Chondrocyte (in vitro differentiated cells): ENCODE measurements at regions not wholly inside any gene's neighbourhood (a gene's known extent, or its start where the extent isn't known, plus 50 kb on each side); places are given as distances from the start of the nearest gene placed in this dataset.

Source experiments
- DNase-seq: peaks from one replicate; pipeline ENCODE4 v3.0.0; 2021; ENCODE audit warnings: mixed read lengths, low spot score
- H3K27ac Mint-ChIP-seq: one replicate; pipeline ENCODE4 v1.8.0; 2021; ENCODE audit warnings: mild to moderate bottlenecking, moderate library complexity, mixed read lengths; ENCODE audit not compliant: unreplicated experiment
- H3K27me3 Mint-ChIP-seq: 2 replicates; pipeline ENCODE4 v1.8.0; 2021; ENCODE audit warnings: low read depth, mixed read lengths
- H3K36me3 Mint-ChIP-seq: 2 replicates; pipeline ENCODE4 v1.8.0; 2021; ENCODE audit warnings: low read depth, mixed read lengths
- H3K4me1 Mint-ChIP-seq: 2 replicates; pipeline ENCODE4 v1.8.0; 2021; ENCODE audit warnings: low read depth, mild to moderate bottlenecking, mixed read lengths
- H3K4me3 Mint-ChIP-seq: one replicate; pipeline ENCODE4 v1.8.0; 2021; ENCODE audit warnings: mild to moderate bottlenecking, moderate library complexity, mixed read lengths; ENCODE audit not compliant: unreplicated experiment
- H3K9me3 Mint-ChIP-seq: 2 replicates; pipeline ENCODE4 v1.8.0; 2021; ENCODE audit warnings: low read depth, mixed read lengths
- CTCF ChIP-seq: fragments of 200-600 bp; sonication (generic); IDR thresholded peaks from 2 replicates; pipeline ENCODE4 v1.5.0; 2021; ENCODE audit warnings: antibody characterized with exemption, mild to moderate bottlenecking, moderate library complexity

- Mint-ChIP-seq H3K27ac (no peak overlapping the region), H3K4me1 (peaks cover 7% of the 10 kb centered on the region), H3K4me3 (no peak overlapping the region), H3K27me3 (no peaks in the 10 kb centered on the region), H3K36me3 (no peaks in the 10 kb centered on the region), H3K9me3 (peaks cover 3% of the 10 kb centered on the region)
- TF ChIP-seq CTCF = no peak
- no peak for DNase-seq
Measured at GRCh38 chr1:81600878-81601622, 199.7 kb upstream of the ADGRL2 start.

GRCh38 chr1:81600363-81600762 is 200.4 kb upstream of the ADGRL2 start:
- no peak overlapping the region for H3K27ac Mint-ChIP-seq
- TF ChIP-seq CTCF = no peak
- no peak for DNase-seq
- H3K4me3 Mint-ChIP-seq = no peak overlapping the region
- H3K9me3 Mint-ChIP-seq = no peaks in the 10 kb centered on the region
- peaks cover 7% of the 10 kb centered on the region for H3K4me1 Mint-ChIP-seq
- H3K27me3 Mint-ChIP-seq = no peaks in the 10 kb centered on the region
- H3K36me3 Mint-ChIP-seq = no peaks in the 10 kb centered on the region

GRCh38 chr1:81598623-81599022 is 202.1 kb upstream of the ADGRL2 start:
- DNase-seq = no peak
- no peaks in the 10 kb centered on the region for H3K36me3 Mint-ChIP-seq
- H3K4me1 Mint-ChIP-seq = peaks cover 13% of the 10 kb centered on the region
- H3K27ac Mint-ChIP-seq = no peak overlapping the region
- no peaks in the 10 kb centered on the region for H3K27me3 Mint-ChIP-seq
- no peak for TF ChIP-seq CTCF
- no peaks in the 10 kb centered on the region for H3K9me3 Mint-ChIP-seq
- H3K4me3 Mint-ChIP-seq = no peak overlapping the region

- Mint-ChIP-seq H3K36me3 (no peaks in the 10 kb centered on the region), H3K27ac (no peak overlapping the region), H3K27me3 (no peaks in the 10 kb centered on the region), H3K4me3 (no peak overlapping the region), H3K9me3 (no peaks in the 10 kb centered on the region), H3K4me1 (peaks cover 13% of the 10 kb centered on the region)
- DNase-seq = no peak
- no peak for TF ChIP-seq CTCF
Measured at GRCh38 chr1:81597720-81598426, 202.9 kb upstream of the ADGRL2 start.

- DNase-seq = no peak
- no peaks in the 10 kb centered on the region for H3K36me3 Mint-ChIP-seq
- no peak overlapping the region for H3K27ac Mint-ChIP-seq
- no peak for TF ChIP-seq CTCF
- no peaks in the 10 kb centered on the region for H3K27me3 Mint-ChIP-seq
- peaks cover 4% of the 10 kb centered on the region for H3K9me3 Mint-ChIP-seq
- H3K4me3 Mint-ChIP-seq = no peak overlapping the region
- H3K4me1 Mint-ChIP-seq = peaks cover 10% of the 10 kb centered on the region
Measured at GRCh38 chr1:81596341-81596740, 204.4 kb upstream of the ADGRL2 start.
